ENCODE measurements at regions not wholly inside any gene's neighbourhood (a gene's known extent, or its start where the extent isn't known, plus 50 kb on each side); places are given as distances from the start of the nearest gene placed in this dataset.

GRCh38 chr2:111704246-111704645 is 179.7 kb downstream of the ANAPC1 start:
- DNase-seq, result no peak

- no peak for DNase-seq
Observed at GRCh38 chr2:111705239-111705638, 178.8 kb downstream of the ANAPC1 start.

GRCh38 chr2:111705711-111706336 is 178.2 kb downstream of the ANAPC1 start:
- peak; percentile 62 for DNase-seq

GRCh38 chr2:111706481-111707001 is 177.5 kb downstream of the ANAPC1 start:
- DNase-seq, result no peak

GRCh38 chr2:111707700-111708099 is 176.3 kb downstream of the ANAPC1 start:
- no peak for DNase-seq

GRCh38 chr2:111708476-111709180 is 175.4 kb downstream of the ANAPC1 start:
- DNase-seq, result no peak

- no peak for DNase-seq
Observed at GRCh38 chr2:111709321-111709720, 174.7 kb downstream of the ANAPC1 start.

- DNase-seq, result no peak
Observed at GRCh38 chr2:111710085-111710484, 173.9 kb downstream of the ANAPC1 start.

GRCh38 chr2:111710613-111711012 is 173.4 kb downstream of the ANAPC1 start:
- no peak for DNase-seq

- DNase-seq, result no peak
Observed at GRCh38 chr2:111711270-111711669, 172.7 kb downstream of the ANAPC1 start.

- DNase-seq, result no peak
Observed at GRCh38 chr2:111712361-111712760, 171.6 kb downstream of the ANAPC1 start.

- DNase-seq, result no peak
Observed at GRCh38 chr2:111712940-111713515, 171.0 kb downstream of the ANAPC1 start.

GRCh38 chr2:111715987-111716904 is 167.7 kb downstream of the ANAPC1 start:
- no peak for DNase-seq

- no peak for DNase-seq
Observed at GRCh38 chr2:111716905-111717775, 166.9 kb downstream of the ANAPC1 start.

Measured in NCI-H510A (cell line).